Germinal center (tissue), 1 donor: ENCODE measurements at regions not wholly inside any gene's neighbourhood (a gene's known extent, or its start where the extent isn't known, plus 50 kb on each side); places are given as distances from the start of the nearest gene placed in this dataset.
"Not testable (repeated sequence)": the region's sequence is repeated elsewhere in the genome, so short reads cannot be mapped to it uniquely, and the experiment has no call there.

Experiments
- DNase-seq: peaks from one replicate; pipeline ENCODE4 v3.0.0; 2012; ENCODE audit warnings: mixed read lengths, low spot score

GRCh38 chr13:23086968-23087623 is 93.7 kb upstream of the SGCG start:
- no peak for DNase-seq

GRCh38 chr13:23087880-23088279 is 92.9 kb upstream of the SGCG start:
- DNase-seq, result no peak

GRCh38 chr13:23098161-23098907 is 82.4 kb upstream of the SGCG start:
- DNase-seq, result no peak

- DNase-seq, result no peak
These were observed 75.7 kb upstream of the SGCG start for GRCh38 chr13:23105051-23105450.

- no peak for DNase-seq
These were observed 73.1 kb upstream of the SGCG start for GRCh38 chr13:23107665-23108064.

DNA sequence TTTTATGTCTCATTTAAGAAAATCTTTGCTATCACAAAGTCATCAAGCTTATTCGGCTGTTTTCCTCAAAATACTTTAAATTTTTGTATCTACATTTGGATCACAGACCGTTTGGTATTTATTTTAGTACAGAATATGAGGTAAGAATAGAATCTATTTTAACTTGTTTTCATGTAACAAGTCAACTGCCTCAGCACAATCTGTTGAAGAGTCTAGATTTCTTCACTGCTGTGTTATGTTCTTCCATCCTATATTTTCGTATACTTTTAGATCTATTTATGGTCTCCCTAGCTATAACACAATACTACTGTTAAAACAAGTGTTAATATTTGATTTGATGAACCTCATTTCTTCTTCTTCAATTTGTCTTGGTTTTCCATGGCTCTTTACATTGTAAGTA is 61.6 kb upstream of the SGCG start:
- no peak for DNase-seq

DNA sequence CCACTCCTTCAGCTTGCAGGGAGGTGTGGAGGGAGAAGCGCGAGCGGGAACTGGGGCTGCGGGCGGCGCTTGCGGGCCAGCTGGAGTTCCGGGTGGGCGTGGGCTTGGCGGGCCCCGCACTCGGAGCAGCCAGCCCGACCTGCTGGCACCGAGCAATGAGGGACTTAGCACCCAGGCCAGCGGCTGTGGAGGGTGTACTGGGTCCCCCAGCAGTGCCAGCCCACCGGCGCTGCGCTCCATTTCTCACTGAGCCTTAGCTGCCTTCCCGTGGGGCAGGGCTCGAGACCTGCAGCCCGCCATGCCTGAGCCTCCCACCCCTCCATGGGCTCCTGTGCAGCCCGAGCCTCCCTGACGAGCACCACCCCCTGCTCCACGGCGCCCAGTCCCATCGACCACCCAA is 53.2 kb upstream of the SGCG start:
- not testable (repeated sequence) for DNase-seq

GRCh38 chr13:23129331-23129730 is 51.4 kb upstream of the SGCG start:
- DNase-seq, result no peak
